ENCODE measurements at regions not wholly inside any gene's neighbourhood (a gene's known extent, or its start where the extent isn't known, plus 50 kb on each side); places are given as distances from the start of the nearest gene placed in this dataset.

DNA sequence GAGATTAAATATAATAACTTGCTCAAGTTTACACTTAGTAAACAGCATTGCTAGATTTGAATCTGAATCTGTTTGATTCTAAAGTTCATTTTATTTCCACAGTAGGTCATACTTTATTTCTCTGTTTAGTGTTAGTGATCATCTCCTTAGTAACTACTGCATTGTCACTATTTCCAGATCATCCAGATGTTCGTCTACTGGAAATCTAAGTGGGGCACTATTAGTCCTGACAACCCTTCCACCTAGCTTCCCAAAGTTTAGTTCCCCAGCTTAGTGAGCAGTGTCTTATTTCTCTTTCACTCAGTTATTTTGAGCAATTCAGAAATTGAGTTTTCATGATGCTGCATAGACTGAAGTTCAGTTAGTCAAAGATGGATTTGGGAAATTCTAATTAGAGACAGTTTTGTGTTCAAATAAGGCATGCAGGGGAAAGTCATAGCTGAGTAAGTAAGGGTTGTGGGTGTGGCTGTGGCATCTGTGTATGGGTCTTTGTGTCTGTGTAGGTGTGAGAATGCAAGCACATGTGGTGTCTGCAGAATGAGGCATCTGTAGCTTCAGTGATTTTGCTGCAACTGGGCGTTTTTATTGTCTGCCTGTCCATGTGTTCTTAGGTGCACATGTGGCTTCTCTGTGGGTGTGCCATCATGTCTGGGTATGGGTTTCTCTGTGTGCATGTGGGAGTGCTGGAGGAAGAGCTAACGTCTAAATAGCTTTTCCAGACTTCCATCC is 107.3 kb downstream of the NTMT2 start:
- TF ChIP-seq, protein P1, sequence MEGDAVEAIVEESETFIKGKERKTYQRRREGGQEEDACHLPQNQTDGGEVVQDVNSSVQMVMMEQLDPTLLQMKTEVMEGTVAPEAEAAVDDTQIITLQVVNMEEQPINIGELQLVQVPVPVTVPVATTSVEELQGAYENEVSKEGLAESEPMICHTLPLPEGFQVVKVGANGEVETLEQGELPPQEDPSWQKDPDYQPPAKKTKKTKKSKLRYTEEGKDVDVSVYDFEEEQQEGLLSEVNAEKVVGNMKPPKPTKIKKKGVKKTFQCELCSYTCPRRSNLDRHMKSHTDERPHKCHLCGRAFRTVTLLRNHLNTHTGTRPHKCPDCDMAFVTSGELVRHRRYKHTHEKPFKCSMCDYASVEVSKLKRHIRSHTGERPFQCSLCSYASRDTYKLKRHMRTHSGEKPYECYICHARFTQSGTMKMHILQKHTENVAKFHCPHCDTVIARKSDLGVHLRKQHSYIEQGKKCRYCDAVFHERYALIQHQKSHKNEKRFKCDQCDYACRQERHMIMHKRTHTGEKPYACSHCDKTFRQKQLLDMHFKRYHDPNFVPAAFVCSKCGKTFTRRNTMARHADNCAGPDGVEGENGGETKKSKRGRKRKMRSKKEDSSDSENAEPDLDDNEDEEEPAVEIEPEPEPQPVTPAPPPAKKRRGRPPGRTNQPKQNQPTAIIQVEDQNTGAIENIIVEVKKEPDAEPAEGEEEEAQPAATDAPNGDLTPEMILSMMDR (IDR thresholded peaks at IDR 0.05; ENCODE audit: low read depth, low read length), result no peak
- TF ChIP-seq EZH2phosphoT487 (IDR thresholded peaks at IDR 0.05; ENCODE audit: low read depth), result no peak

Measured in OCI-LY3 (cell line).